ENCODE measurements at regions not wholly inside any gene's neighbourhood (a gene's known extent, or its start where the extent isn't known, plus 50 kb on each side); places are given as distances from the start of the nearest gene placed in this dataset.

- peaks cover 1% of the 10 kb centered on the region for H3K9me3 Mint-ChIP-seq (ENCODE audit: unreplicated experiment)
- no peak for TF ChIP-seq CTCF (IDR thresholded peaks at IDR 0.05; ENCODE audit: partially characterized antibody, unreplicated experiment)
- H3K4me3 Mint-ChIP-seq (ENCODE audit: unreplicated experiment), result no peak overlapping the region
- DNase-seq, result no peak
- no peaks in the 10 kb centered on the region for H3K36me3 Mint-ChIP-seq (ENCODE audit: unreplicated experiment)
- H3K4me1 Mint-ChIP-seq (ENCODE audit: low read depth, unreplicated experiment), result no peaks in the 10 kb centered on the region
- no peak overlapping the region for H3K27ac Mint-ChIP-seq (ENCODE audit: unreplicated experiment)
- H3K27me3 Mint-ChIP-seq (ENCODE audit: unreplicated experiment), result no peaks in the 10 kb centered on the region
Observed at GRCh38 chr16:60166111-60166510, 1432.0 kb upstream of the GOT2 start.

- Mint-ChIP-seq H3K36me3 (ENCODE audit: unreplicated experiment) (no peaks in the 10 kb centered on the region), H3K4me3 (ENCODE audit: unreplicated experiment) (no peak overlapping the region), H3K27me3 (ENCODE audit: unreplicated experiment) (no peaks in the 10 kb centered on the region), H3K9me3 (ENCODE audit: unreplicated experiment) (no peaks in the 10 kb centered on the region), H3K4me1 (ENCODE audit: low read depth, unreplicated experiment) (no peaks in the 10 kb centered on the region), H3K27ac (ENCODE audit: unreplicated experiment) (no peak overlapping the region)
- TF ChIP-seq CTCF (IDR thresholded peaks at IDR 0.05; ENCODE audit: partially characterized antibody, unreplicated experiment), result no peak
- DNase-seq, result no peak
Observed at GRCh38 chr16:60151987-60152386, 1417.9 kb upstream of the GOT2 start.

DNA sequence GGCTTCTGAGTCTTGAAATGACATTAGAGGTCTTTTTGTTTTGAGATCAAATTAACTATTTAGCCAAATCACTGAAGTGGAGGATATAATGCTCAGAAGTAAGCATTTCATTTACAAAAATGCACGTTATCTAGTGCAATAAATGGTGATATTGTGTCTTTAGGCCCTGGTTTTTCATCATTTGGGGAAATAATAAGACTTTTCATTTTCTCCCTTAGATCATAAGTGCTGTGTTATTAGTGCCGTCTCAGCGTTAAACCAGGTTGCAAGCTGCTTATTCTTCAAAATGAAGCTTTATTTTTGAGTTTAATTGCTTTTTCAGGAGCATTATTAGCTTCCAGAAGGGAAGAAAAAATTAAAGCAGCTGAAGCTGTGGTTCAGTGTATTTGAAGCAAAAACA is 1416.8 kb upstream of the GOT2 start:
- Mint-ChIP-seq H3K36me3 (ENCODE audit: unreplicated experiment) (no peaks in the 10 kb centered on the region), H3K4me3 (ENCODE audit: unreplicated experiment) (no peak overlapping the region), H3K27ac (ENCODE audit: unreplicated experiment) (no peak overlapping the region), H3K4me1 (ENCODE audit: low read depth, unreplicated experiment) (no peaks in the 10 kb centered on the region), H3K27me3 (ENCODE audit: unreplicated experiment) (no peaks in the 10 kb centered on the region), H3K9me3 (ENCODE audit: unreplicated experiment) (no peaks in the 10 kb centered on the region)
- no peak for TF ChIP-seq CTCF (IDR thresholded peaks at IDR 0.05; ENCODE audit: partially characterized antibody, unreplicated experiment)
- DNase-seq, result no peak

- Mint-ChIP-seq H3K27ac (ENCODE audit: unreplicated experiment) (no peak overlapping the region), H3K4me3 (ENCODE audit: unreplicated experiment) (no peak overlapping the region), H3K9me3 (ENCODE audit: unreplicated experiment) (peaks cover 2% of the 10 kb centered on the region), H3K4me1 (ENCODE audit: low read depth, unreplicated experiment) (no peaks in the 10 kb centered on the region), H3K27me3 (ENCODE audit: unreplicated experiment) (no peaks in the 10 kb centered on the region), H3K36me3 (ENCODE audit: unreplicated experiment) (no peaks in the 10 kb centered on the region)
- DNase-seq, result no peak
- TF ChIP-seq CTCF (IDR thresholded peaks at IDR 0.05; ENCODE audit: partially characterized antibody, unreplicated experiment), result no peak
Observed at GRCh38 chr16:60143348-60143705, 1409.2 kb upstream of the GOT2 start.

DNA sequence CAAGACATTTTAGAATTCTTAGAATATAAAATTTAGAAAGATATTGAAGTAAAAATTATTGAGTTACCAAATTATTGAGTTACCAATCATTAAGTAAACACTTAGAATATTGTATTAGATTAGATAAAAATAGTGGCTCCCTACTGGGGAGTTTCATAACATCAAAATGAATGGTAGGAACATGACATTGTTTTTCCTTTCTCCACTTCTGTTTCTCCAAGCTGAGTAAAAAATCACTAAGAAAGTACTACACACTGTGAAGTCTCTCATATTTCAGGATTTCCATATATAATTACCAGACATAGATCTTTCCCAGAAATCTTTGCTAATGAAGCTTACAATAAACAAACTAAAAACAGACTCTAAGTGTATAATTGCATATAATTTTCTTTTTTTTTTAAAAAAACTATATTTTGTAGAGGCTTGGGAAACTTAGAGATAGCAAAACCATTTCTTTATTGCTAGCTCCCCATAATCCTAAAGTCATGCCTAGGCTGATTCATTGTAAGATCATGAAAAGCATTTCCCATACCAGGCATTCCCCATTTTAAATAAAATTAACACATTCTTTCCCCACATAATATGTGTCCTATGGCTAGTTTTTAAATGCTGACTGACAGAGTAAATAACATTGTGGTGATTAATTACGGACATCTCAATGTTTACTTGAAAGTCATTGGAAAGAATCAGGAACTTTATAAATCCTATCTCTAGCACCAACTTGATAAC is 1408.7 kb upstream of the GOT2 start:
- no peak overlapping the region for H3K4me3 Mint-ChIP-seq (ENCODE audit: unreplicated experiment)
- peaks cover 4% of the 10 kb centered on the region for H3K9me3 Mint-ChIP-seq (ENCODE audit: unreplicated experiment)
- H3K27ac Mint-ChIP-seq (ENCODE audit: unreplicated experiment), result no peak overlapping the region
- no peak for DNase-seq
- H3K27me3 Mint-ChIP-seq (ENCODE audit: unreplicated experiment), result no peaks in the 10 kb centered on the region
- no peak for TF ChIP-seq CTCF (IDR thresholded peaks at IDR 0.05; ENCODE audit: partially characterized antibody, unreplicated experiment)
- H3K4me1 Mint-ChIP-seq (ENCODE audit: low read depth, unreplicated experiment), result no peaks in the 10 kb centered on the region
- no peaks in the 10 kb centered on the region for H3K36me3 Mint-ChIP-seq (ENCODE audit: unreplicated experiment)

Data from glutamatergic neuron (in vitro differentiated cells).